ENCODE measurements at regions not wholly inside any gene's neighbourhood (a gene's known extent, or its start where the extent isn't known, plus 50 kb on each side); places are given as distances from the start of the nearest gene placed in this dataset.

DNA sequence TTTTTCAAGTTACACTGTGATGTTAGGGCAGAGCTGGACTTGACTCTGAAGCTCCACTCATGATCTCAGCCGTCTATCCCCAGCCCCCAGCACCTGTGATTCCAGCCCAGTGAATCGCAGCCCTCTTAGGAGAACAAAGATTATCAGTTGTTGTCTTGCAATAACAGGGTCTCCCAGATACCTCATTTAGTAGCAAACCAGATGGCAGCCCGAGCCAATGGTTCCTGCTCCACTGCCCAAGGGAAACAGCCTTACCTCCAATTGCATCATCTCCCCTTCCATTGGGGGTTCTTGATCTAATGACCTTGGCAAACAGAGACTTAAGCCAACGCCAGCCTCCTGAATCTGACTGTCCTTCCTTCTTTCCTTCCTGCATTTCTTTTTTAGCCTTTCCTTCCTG lies 371.2 kb downstream of the BCL11B start:
- H3K4me3 ChIP-seq: no peak overlapping the region
- TF ChIP-seq, protein P1, sequence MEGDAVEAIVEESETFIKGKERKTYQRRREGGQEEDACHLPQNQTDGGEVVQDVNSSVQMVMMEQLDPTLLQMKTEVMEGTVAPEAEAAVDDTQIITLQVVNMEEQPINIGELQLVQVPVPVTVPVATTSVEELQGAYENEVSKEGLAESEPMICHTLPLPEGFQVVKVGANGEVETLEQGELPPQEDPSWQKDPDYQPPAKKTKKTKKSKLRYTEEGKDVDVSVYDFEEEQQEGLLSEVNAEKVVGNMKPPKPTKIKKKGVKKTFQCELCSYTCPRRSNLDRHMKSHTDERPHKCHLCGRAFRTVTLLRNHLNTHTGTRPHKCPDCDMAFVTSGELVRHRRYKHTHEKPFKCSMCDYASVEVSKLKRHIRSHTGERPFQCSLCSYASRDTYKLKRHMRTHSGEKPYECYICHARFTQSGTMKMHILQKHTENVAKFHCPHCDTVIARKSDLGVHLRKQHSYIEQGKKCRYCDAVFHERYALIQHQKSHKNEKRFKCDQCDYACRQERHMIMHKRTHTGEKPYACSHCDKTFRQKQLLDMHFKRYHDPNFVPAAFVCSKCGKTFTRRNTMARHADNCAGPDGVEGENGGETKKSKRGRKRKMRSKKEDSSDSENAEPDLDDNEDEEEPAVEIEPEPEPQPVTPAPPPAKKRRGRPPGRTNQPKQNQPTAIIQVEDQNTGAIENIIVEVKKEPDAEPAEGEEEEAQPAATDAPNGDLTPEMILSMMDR (IDR thresholded peaks at IDR 0.05): no peak
- H3K4me1 ChIP-seq: no peaks in the 10 kb centered on the region
- 61 to 68% (median 68%) methylated on average over 4 of the region's 4 CpGs for WGBS, 3 donors
- no peaks in the 10 kb centered on the region for H3K9me3 ChIP-seq
- ATAC-seq: no peak
- no peak for DNase-seq
- H3K36me3 ChIP-seq (ENCODE audit: insufficient read depth in 1 of 2, low read depth in 1 of 2): no peaks in the 10 kb centered on the region
- H3K27ac ChIP-seq: no peak overlapping the region
- intact Hi-C loops (cut with DNase I): no loop called here
- no peaks in the 10 kb centered on the region for H3K27me3 ChIP-seq (ENCODE audit: insufficient read depth in 3 of 3, low read length in 2 of 3)

DNA sequence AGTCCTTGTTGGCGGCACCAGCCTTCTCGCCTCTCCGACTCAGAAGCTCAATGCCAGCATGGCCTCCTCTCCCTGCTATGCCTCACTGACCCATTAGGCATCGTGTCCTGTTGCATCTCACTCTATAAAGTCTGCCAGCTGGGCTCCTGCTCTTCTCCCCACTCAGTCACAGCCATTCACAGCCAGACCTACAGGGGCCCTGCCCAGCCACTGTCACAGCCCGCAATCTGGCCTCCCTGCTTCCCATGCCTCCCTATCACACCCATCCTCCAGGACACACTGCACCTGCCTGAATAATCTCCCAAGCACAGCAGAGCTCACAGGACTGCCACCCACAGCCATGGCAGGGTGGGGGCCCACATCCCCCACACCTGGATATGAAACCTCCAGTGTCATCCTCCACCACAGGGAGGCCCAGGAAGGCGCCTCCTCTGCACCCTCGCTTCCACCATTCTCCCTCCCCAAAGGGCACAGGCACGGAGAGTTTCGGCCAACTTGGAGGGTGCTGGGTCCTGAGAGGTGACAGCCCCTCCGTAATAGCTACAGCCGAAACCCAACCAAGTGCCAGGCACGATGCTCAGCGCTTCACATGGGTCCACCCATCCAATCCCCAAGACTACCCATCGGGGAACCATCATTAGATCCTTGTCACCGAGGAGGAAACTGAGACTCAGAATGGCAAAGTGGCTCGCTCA lies 370.3 kb downstream of the BCL11B start:
- TF ChIP-seq, protein P1 (IDR thresholded peaks at IDR 0.05): no peak
- H3K27me3 ChIP-seq (ENCODE audit: insufficient read depth in 3 of 3, low read length in 2 of 3): peaks cover 0 to 4% (median 3%) of the 10 kb centered on the region in 3 donors
- 84 to 91% (median 90%) methylated on average over 16 of the region's 16 CpGs for WGBS, 3 donors
- H3K27ac ChIP-seq: no peak overlapping the region
- no peaks in the 10 kb centered on the region for H3K36me3 ChIP-seq (ENCODE audit: insufficient read depth in 1 of 2, low read depth in 1 of 2)
- no peaks in the 10 kb centered on the region for H3K4me1 ChIP-seq
- intact Hi-C loops (cut with DNase I): no loop called here
- ATAC-seq: no peak
- H3K9me3 ChIP-seq: no peaks in the 10 kb centered on the region
- DNase-seq: no peak
- H3K4me3 ChIP-seq: no peak overlapping the region

DNA sequence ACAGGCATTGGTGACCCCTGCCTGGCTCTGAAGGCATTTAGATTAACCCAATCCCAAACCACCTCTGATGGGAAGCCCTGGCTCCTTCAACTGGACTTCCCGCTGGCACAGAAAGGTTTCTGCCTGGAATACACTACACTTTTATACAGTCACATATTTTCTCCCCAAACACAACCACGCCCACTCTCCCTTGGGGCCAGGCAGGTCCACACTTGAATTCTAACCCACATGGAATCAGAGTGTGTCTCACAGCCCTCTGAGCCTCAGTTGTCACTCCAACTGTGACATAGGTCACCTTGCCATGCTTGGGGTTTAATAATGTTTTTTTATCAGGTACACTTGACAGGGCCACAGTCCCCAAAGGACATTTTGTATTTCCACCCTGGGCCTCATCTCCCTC lies 368.6 kb downstream of the BCL11B start:
- TF ChIP-seq, protein P1 (IDR thresholded peaks at IDR 0.05): no peak
- intact Hi-C loops (cut with DNase I): no loop called here

DNA sequence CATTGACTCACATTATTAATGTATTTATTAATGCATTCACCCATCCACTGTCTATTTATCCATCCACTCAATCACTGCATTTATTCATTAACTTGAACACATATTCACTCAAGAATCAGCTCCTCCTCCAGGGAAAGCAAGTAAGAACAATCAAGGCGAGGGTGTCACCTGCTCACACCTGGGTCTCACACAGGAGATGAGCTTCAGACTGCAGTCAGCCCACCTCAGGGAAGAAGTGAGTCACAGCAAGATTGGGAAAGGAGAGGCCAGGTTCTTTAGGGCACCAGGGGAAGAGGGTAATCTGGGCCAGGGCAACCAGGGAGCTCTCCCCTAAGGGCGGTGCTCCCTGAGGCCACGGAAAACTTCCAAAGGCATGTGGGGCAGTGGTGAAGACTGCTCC lies 367.3 kb downstream of the BCL11B start:
- no peaks in the 10 kb centered on the region for H3K9me3 ChIP-seq
- no peak overlapping the region for H3K4me3 ChIP-seq
- no peaks in the 10 kb centered on the region for H3K4me1 ChIP-seq
- intact Hi-C loops (cut with DNase I): no loop called here
- ATAC-seq: no peak
- 89 to 95% (median 93%) methylated on average over 3 of the region's 3 CpGs for WGBS, 3 donors
- no peak overlapping the region for H3K27ac ChIP-seq
- no peak for DNase-seq
- H3K27me3 ChIP-seq (ENCODE audit: insufficient read depth in 3 of 3, low read length in 2 of 3): peaks cover 0 to 16% (median 4%) of the 10 kb centered on the region in 3 donors
- TF ChIP-seq, protein P1 (IDR thresholded peaks at IDR 0.05): no peak
- H3K36me3 ChIP-seq (ENCODE audit: insufficient read depth in 1 of 2, low read depth in 1 of 2): no peaks in the 10 kb centered on the region

More for the DNA sequence above, 368.6 kb downstream of the BCL11B start:
- no peak overlapping the region for H3K27ac ChIP-seq
- H3K27me3 ChIP-seq (ENCODE audit: insufficient read depth in 3 of 3, low read length in 2 of 3): peaks cover 0 to 16% (median 4%) of the 10 kb centered on the region in 3 donors
- no peak for DNase-seq
- H3K9me3 ChIP-seq: no peaks in the 10 kb centered on the region
- no peak overlapping the region for H3K4me3 ChIP-seq
- H3K4me1 ChIP-seq: no peaks in the 10 kb centered on the region
- H3K36me3 ChIP-seq (ENCODE audit: insufficient read depth in 1 of 2, low read depth in 1 of 2): no peaks in the 10 kb centered on the region
- no peak for ATAC-seq
- 82 to 90% (median 90%) methylated on average over 2 of the region's 2 CpGs for WGBS, 3 donors

Data from psoas muscle (tissue), 7 donors.